ENCODE measurements at regions not wholly inside any gene's neighbourhood (a gene's known extent, or its start where the extent isn't known, plus 50 kb on each side); places are given as distances from the start of the nearest gene placed in this dataset.

GRCh38 chr2:21428754-21429153 lies 305.0 kb downstream of the TDRD15 start:
- no TSS peak for BruUV-seq (replicated peaks)

GRCh38 chr2:21429747-21430146 lies 306.0 kb downstream of the TDRD15 start:
- TF ChIP-seq CTCF (IDR thresholded peaks at IDR 0.05): no peak
- TF ChIP-seq TCF7L2 (IDR thresholded peaks at IDR 0.05; ENCODE audit: low read depth, low read length): no peak
- no peak for TF ChIP-seq POLR2AphosphoS5 (IDR thresholded peaks at IDR 0.05; ENCODE audit: low read depth, low read length)
- TF ChIP-seq SIN3A (IDR thresholded peaks at IDR 0.05; ENCODE audit: borderline replicate concordance, insufficient read depth, low read depth, low read length): no peak
- no peak for TF ChIP-seq REST (IDR thresholded peaks at IDR 0.05; ENCODE audit: insufficient read depth in 1 of 2, low read depth in 2 of 2, low read length in 1 of 2)
- no peaks in the 10 kb centered on the region for H3K36me3 ChIP-seq (ENCODE audit: control insufficient read depth, insufficient read depth, low read length)
- H3K4me3 ChIP-seq (ENCODE audit: low read depth in 2 of 2, low read length in 2 of 2): no peak overlapping the region
- POLR2A ChIA-PET: no interaction called here
- H3K27ac ChIP-seq (ENCODE audit: low read length): no peak overlapping the region
- no peak for DNase-seq (ENCODE audit: low read depth, low spot score)
- CTCF ChIA-PET: no interaction called here
- no peaks in the 10 kb centered on the region for H3K4me1 ChIP-seq (ENCODE audit: control insufficient read depth, insufficient read depth, low read length)
- no peak for ATAC-seq
- H3K27me3 ChIP-seq (ENCODE audit: control insufficient read depth, insufficient read depth, low read length): no peaks in the 10 kb centered on the region
- BruUV-seq (replicated peaks): no TSS peak
- intact Hi-C loops (cut with micrococcal nuclease; ENCODE audit: unreplicated experiment) (no loop called here), in situ Hi-C loops (cut with HindIII; ENCODE audit: low pct_unique_long_range_greater_than_20kb, low sequenced_read_pairs) (no loop called here)
- H3K9me3 ChIP-seq (ENCODE audit: control insufficient read depth, insufficient read depth, low read depth, low read length): no peaks in the 10 kb centered on the region

More at GRCh38 chr2:21428754-21429153, 305.0 kb downstream of the TDRD15 start:
- CTCF ChIA-PET: no interaction called here
- no peaks in the 10 kb centered on the region for H3K4me1 ChIP-seq (ENCODE audit: control insufficient read depth, insufficient read depth, low read length)
- POLR2A ChIA-PET: no interaction called here
- ATAC-seq (no peak), DNase-seq (ENCODE audit: low read depth, low spot score) (no peak)
- H3K27me3 ChIP-seq (ENCODE audit: control insufficient read depth, insufficient read depth, low read length): no peaks in the 10 kb centered on the region
- no peaks in the 10 kb centered on the region for H3K9me3 ChIP-seq (ENCODE audit: control insufficient read depth, insufficient read depth, low read depth, low read length)
- H3K27ac ChIP-seq (ENCODE audit: low read length): no peak overlapping the region
- TF ChIP-seq SIN3A (IDR thresholded peaks at IDR 0.05; ENCODE audit: borderline replicate concordance, insufficient read depth, low read depth, low read length): no peak
- no peaks in the 10 kb centered on the region for H3K36me3 ChIP-seq (ENCODE audit: control insufficient read depth, insufficient read depth, low read length)
- intact Hi-C loops (cut with micrococcal nuclease; ENCODE audit: unreplicated experiment): no loop called here
- no peak overlapping the region for H3K4me3 ChIP-seq (ENCODE audit: low read depth in 2 of 2, low read length in 2 of 2)
- in situ Hi-C loops (cut with HindIII; ENCODE audit: low pct_unique_long_range_greater_than_20kb, low sequenced_read_pairs): no loop called here

DNA sequence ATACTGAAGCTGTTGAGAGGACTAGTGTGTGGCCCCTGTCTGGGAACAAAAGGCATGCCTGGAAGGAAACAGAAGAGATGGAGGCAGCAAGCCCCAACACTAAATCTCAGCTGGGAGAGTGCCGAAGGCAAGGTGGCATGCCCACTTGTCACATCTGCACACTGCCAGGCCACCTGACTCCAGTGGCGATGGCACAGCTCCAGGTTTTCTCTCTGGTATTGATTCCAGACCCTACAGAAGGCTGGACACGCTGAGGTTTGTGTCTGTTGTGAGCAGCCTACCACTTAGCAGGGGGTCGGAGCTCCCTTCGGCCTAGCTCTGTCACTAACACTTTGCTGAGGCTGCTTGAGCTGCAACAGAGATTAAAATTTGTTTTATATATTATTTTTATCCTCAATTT lies 307.3 kb downstream of the TDRD15 start:
- DNase-seq (ENCODE audit: low read depth, low spot score) (no peak), ATAC-seq (no peak)
- no TSS peak for BruUV-seq (replicated peaks)
- Histone ChIP-seq H3K36me3 (ENCODE audit: control insufficient read depth, insufficient read depth, low read length) (no peaks in the 10 kb centered on the region), H3K4me3 (ENCODE audit: low read depth in 2 of 2, low read length in 2 of 2) (no peak overlapping the region), H3K9me3 (ENCODE audit: control insufficient read depth, insufficient read depth, low read depth, low read length) (no peaks in the 10 kb centered on the region), H3K27ac (ENCODE audit: low read length) (no peak overlapping the region), H3K27me3 (ENCODE audit: control insufficient read depth, insufficient read depth, low read length) (no peaks in the 10 kb centered on the region), H3K4me1 (ENCODE audit: control insufficient read depth, insufficient read depth, low read length) (no peaks in the 10 kb centered on the region)
- POLR2A ChIA-PET: no interaction called here
- TF ChIP-seq SIN3A (IDR thresholded peaks at IDR 0.05; ENCODE audit: borderline replicate concordance, insufficient read depth, low read depth, low read length) (no peak), CTCF (IDR thresholded peaks at IDR 0.05) (no peak), POLR2AphosphoS5 (IDR thresholded peaks at IDR 0.05; ENCODE audit: low read depth, low read length) (no peak), REST (IDR thresholded peaks at IDR 0.05; ENCODE audit: insufficient read depth in 1 of 2, low read depth in 2 of 2, low read length in 1 of 2) (no peak), TCF7L2 (IDR thresholded peaks at IDR 0.05; ENCODE audit: low read depth, low read length) (no peak)
- CTCF ChIA-PET: no interaction called here
- intact Hi-C loops (cut with micrococcal nuclease; ENCODE audit: unreplicated experiment): no loop called here
- in situ Hi-C loops (cut with HindIII; ENCODE audit: low pct_unique_long_range_greater_than_20kb, low sequenced_read_pairs): no loop called here

Measured in Panc1 (cell line).